HepG2 (cell line): ENCODE measurements at regions not wholly inside any gene's neighbourhood (a gene's known extent, or its start where the extent isn't known, plus 50 kb on each side); places are given as distances from the start of the nearest gene placed in this dataset.

Source experiments
- ATAC-seq: fragments of 200-7000 bp; cut with Tn5 transposase; 3 replicates; pipeline ENCODE4 v1.9.1; 2020; ENCODE audit warnings: mild to moderate bottlenecking, moderate library complexity
- BruUV-seq: library from RNA; stranded (reverse); fragments of 400-500 nt; replicated peaks from 2 replicates; lab custom pipeline; 2021; lab: Mats Ljungman, UMichigan
- CTCF ChIA-PET: fragments of 300-600 bp; formaldehyde crosslinking; extraction: SDS; loops from one replicate; lab custom pipeline; 2021; ENCODE audit warnings: low total read pairs, inconsistent platforms, low intra/inter-chr PET ratio; lab: Yijun Ruan, JAX
- POLR2A ChIA-PET: fragments of 350-600 bp; sonication (Branson Sonifier 250); formaldehyde crosslinking; loops from one replicate; lab custom pipeline; 2020; ENCODE audit warnings: antibody characterized with exemption, inconsistent platforms; lab: Yijun Ruan, JAX
- DNase-seq: peaks from one replicate; pipeline ENCODE4 v3.0.0-alpha.2; 2015; ENCODE audit warnings: low spot score
- FAIRE-seq: peaks from 3 replicates; lab custom pipeline; 2011; peaks lifted over from hg19 to GRCh38; lab: Jason Lieb, UNC
- H2AFZ ChIP-seq: one replicate; pipeline ENCODE4 v1.6.1; 2011; ENCODE audit warnings: low read length, inconsistent platforms
- H3K27ac ChIP-seq: fragments of 300-600 bp; 3 replicates; pipeline ENCODE4 v1.8.0; 2011; ENCODE audit warnings: mixed run types, mild to moderate bottlenecking, mixed read lengths, low read length, inconsistent platforms; ENCODE audit not compliant: insufficient read depth; ENCODE audit errors: extremely low read length
- H3K27me3 ChIP-seq, 2 experiments: fragments of 200-600 bp in 1 of 2; 2 replicates in 1 of 2; 3 replicates in 1 of 2; pipeline versions ENCODE4 v1.6.0 to v1.8.0; 2011; ENCODE audit warnings: low read length in 2 of 2, mild to moderate bottlenecking in 2 of 2, moderate library complexity in 2 of 2, inconsistent platforms in 1 of 2; ENCODE audit not compliant: insufficient read depth in 2 of 2, control insufficient read depth in 1 of 2
- H3K36me3 ChIP-seq, 2 experiments: fragments of 200-600 bp in 1 of 2; replicated peaks in 1 of 2; 2 replicates in 1 of 2; 3 replicates in 1 of 2; pipeline versions ENCODE4 v1.5.1 to v1.8.0; 2011; ENCODE audit warnings: low read length in 2 of 2, inconsistent platforms in 1 of 2; ENCODE audit not compliant: insufficient read depth in 2 of 2, control insufficient read depth in 1 of 2
- H3K4me1 ChIP-seq: 2 replicates; pipeline ENCODE4 v1.5.1; 2012; ENCODE audit warnings: low read length, inconsistent platforms; ENCODE audit not compliant: insufficient read depth
- H3K4me2 ChIP-seq: 2 replicates; pipeline ENCODE4 v1.6.0; 2011; ENCODE audit warnings: low read depth, low read length, inconsistent platforms
- H3K4me3 ChIP-seq, 3 experiments: fragments of 200-600 bp in 1 of 3; sonication (generic), shearing (Covaris generic) in 1 of 3; replicated peaks in 1 of 3; 2 replicates each; pipeline ENCODE4 v1.5.1; 2011 to 2016; ENCODE audit warnings: low read length in 3 of 3, inconsistent platforms in 2 of 3, low read depth in 2 of 3, mild to moderate bottlenecking in 2 of 3, control low read depth in 1 of 3, mixed read lengths in 1 of 3; ENCODE audit not compliant: insufficient read depth in 1 of 3
- H3K79me2 ChIP-seq: one replicate; pipeline ENCODE4 v1.6.1; 2011; ENCODE audit warnings: low read length, inconsistent platforms; ENCODE audit not compliant: insufficient read depth
- H3K9ac ChIP-seq: 2 replicates; pipeline ENCODE4 v1.6.0; 2011; ENCODE audit warnings: mild to moderate bottlenecking, low read depth, low read length, inconsistent platforms; ENCODE audit not compliant: insufficient read depth
- H3K9me3 ChIP-seq: 2 replicates; pipeline ENCODE4 v1.5.1; 2012; ENCODE audit warnings: mild to moderate bottlenecking, low read length
- H4K20me1 ChIP-seq: 2 replicates; pipeline ENCODE4 v1.6.0; 2011; ENCODE audit warnings: inconsistent platforms, mild to moderate bottlenecking, low read length, moderate library complexity; ENCODE audit not compliant: insufficient read depth
- AHDC1 ChIP-seq: sonication (generic); formaldehyde crosslinking; IDR thresholded peaks from 2 replicates; pipeline ENCODE4 v1.5.1; 2020; ENCODE audit warnings: mild to moderate bottlenecking, missing genetic modification reagents, borderline replicate concordance
- GATAD2A ChIP-seq: IDR thresholded peaks from 2 replicates; pipeline ENCODE4 v1.6.1; 2016
- LRRFIP1 ChIP-seq: sonication (generic); formaldehyde crosslinking; conservative IDR thresholded peaks from 2 replicates; pipeline ENCODE4 v1.4.0; 2020; ENCODE audit warnings: missing genetic modification reagents
- NRL ChIP-seq: sonication (generic); formaldehyde crosslinking; IDR thresholded peaks from 2 replicates; pipeline ENCODE4 v1.5.0; 2020; ENCODE audit warnings: missing genetic modification reagents, mild to moderate bottlenecking, moderate library complexity, borderline replicate concordance
- PRDM4 ChIP-seq: sonication (generic); formaldehyde crosslinking; IDR thresholded peaks from 2 replicates; pipeline ENCODE4 v1.9.0; 2021; ENCODE audit warnings: missing genetic modification reagents, borderline replicate concordance
- ZBTB1 ChIP-seq: sonication (generic); formaldehyde crosslinking; IDR thresholded peaks from 2 replicates; pipeline ENCODE4 v1.4.0; 2020; ENCODE audit warnings: missing genetic modification reagents, borderline replicate concordance
- ZBTB14 ChIP-seq: sonication (generic); formaldehyde crosslinking; IDR thresholded peaks from 2 replicates; pipeline ENCODE4 v1.4.0; 2020; ENCODE audit warnings: missing genetic modification reagents
- ZNF510 ChIP-seq: sonication (generic); formaldehyde crosslinking; IDR thresholded peaks from 2 replicates; pipeline ENCODE4 v1.4.0; 2020; ENCODE audit warnings: low read depth, mild to moderate bottlenecking, missing genetic modification reagents
- ZNF569 ChIP-seq: sonication (generic); formaldehyde crosslinking; IDR thresholded peaks from 2 replicates; pipeline ENCODE4 v1.5.0; 2020; ENCODE audit warnings: mild to moderate bottlenecking, missing genetic modification reagents, moderate library complexity, borderline replicate concordance
- ZNF616 ChIP-seq: sonication (generic); formaldehyde crosslinking; IDR thresholded peaks from 2 replicates; pipeline ENCODE4 v1.5.0; 2020; ENCODE audit warnings: low read depth, mild to moderate bottlenecking, missing genetic modification reagents
- ZNF775 ChIP-seq: sonication (generic); formaldehyde crosslinking; IDR thresholded peaks from 2 replicates; pipeline ENCODE4 v1.4.0; 2020; ENCODE audit warnings: missing genetic modification reagents, mild to moderate bottlenecking, moderate library complexity, borderline replicate concordance
- WGBS: methylation state at CpG from one replicate; pipeline ENCODE4 v1.1.6; 2017; ENCODE audit warnings: low lambda C conversion rate; 5-methylcytosine and 5-hydroxymethylcytosine counted together
- in situ Hi-C: cut with HindIII; loops from 2 replicates; pipeline ENCODE4 v1.10.0; 2017; ENCODE audit warnings: low pct_unique_long_range_greater_than_20kb; ENCODE audit not compliant: extremely low pct_ligation_motif_present
- intact Hi-C: fragments of 100-400 bp; cut with micrococcal nuclease; formaldehyde crosslinking; loops from one replicate; pipeline ENCODE4 v1.10.0; 2022; ENCODE audit not compliant: unreplicated experiment

- no peak for TF ChIP-seq LRRFIP1 (CRISPR knock-in tag)
- TF ChIP-seq, all 625 proteins: peak for 0
Observed at GRCh38 chr18:55663891-55664290, 75.9 kb upstream of the TCF4 start (continued).

GRCh38 chr18:55658598-55658997, 70.6 kb upstream of the TCF4 start:
- ChIA-PET CTCF (no interaction called here), POLR2A (no interaction called here)
- no peaks in the 10 kb centered on the region for H3K79me2 ChIP-seq
- 28% methylated on average over 2 of the region's 2 CpGs for WGBS
- ATAC-seq (no peak), FAIRE-seq (no peak), DNase-seq (no peak)
- peaks cover 89% of the 10 kb centered on the region for H3K9me3 ChIP-seq
- H3K4me2 ChIP-seq, result no peak overlapping the region
- BruUV-seq, result no TSS peak
- H3K36me3 ChIP-seq, result no peaks in the 10 kb centered on the region
- no peak overlapping the region for H3K27ac ChIP-seq
- in situ Hi-C loops, result no loop called here
- no peak overlapping the region for H3K4me3 ChIP-seq
- H3K4me1 ChIP-seq, result no peaks in the 10 kb centered on the region
- H3K27me3 ChIP-seq, result no peaks in the 10 kb centered on the region
- H4K20me1 ChIP-seq, result no peaks in the 10 kb centered on the region
- H2AFZ ChIP-seq, result no peak overlapping the region
- intact Hi-C loops, result no loop called here
- H3K9ac ChIP-seq, result no peak overlapping the region
- TF ChIP-seq NRL, result no peak
- no peak for TF ChIP-seq PRDM4 (CRISPR knock-in tag)
- no peak for TF ChIP-seq GATAD2A
- TF ChIP-seq ZNF775 (CRISPR knock-in tag), result no peak
- no peak for TF ChIP-seq ZBTB14 (CRISPR knock-in tag)
- no peak for TF ChIP-seq ZNF510
- TF ChIP-seq ZNF569, result no peak
- no peak for TF ChIP-seq ZNF616 (CRISPR knock-in tag)
- no peak for TF ChIP-seq AHDC1 (CRISPR knock-in tag)
- TF ChIP-seq ZBTB1, result no peak
